ENCODE measurements at regions not wholly inside any gene's neighbourhood (a gene's known extent, or its start where the extent isn't known, plus 50 kb on each side); places are given as distances from the start of the nearest gene placed in this dataset.

DNA sequence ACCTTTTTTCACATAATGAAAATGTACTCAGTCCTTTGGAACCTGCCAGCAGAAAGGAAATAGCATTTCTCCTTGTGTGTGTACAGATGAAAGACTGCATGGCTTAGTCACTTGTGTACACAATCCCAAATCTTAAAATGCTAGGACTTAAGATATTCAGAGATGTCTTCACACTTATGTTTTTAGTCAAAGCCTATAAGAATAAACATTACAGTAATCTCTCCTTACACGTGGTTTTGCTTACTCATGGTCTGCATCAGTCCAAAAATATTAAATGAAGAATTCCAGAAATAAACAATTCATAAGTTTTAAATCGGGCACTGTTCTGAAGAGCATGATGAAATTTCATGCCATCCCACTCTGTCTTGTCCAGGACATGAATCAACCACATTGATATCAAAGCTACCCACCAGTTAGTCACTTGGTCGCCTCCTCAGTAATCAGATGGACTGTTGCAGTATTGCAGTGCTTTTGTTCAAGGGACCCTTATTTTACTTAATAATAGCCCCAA is 75.7 kb upstream of the RRP15 start (continued):
- TF ChIP-seq, protein P1, sequence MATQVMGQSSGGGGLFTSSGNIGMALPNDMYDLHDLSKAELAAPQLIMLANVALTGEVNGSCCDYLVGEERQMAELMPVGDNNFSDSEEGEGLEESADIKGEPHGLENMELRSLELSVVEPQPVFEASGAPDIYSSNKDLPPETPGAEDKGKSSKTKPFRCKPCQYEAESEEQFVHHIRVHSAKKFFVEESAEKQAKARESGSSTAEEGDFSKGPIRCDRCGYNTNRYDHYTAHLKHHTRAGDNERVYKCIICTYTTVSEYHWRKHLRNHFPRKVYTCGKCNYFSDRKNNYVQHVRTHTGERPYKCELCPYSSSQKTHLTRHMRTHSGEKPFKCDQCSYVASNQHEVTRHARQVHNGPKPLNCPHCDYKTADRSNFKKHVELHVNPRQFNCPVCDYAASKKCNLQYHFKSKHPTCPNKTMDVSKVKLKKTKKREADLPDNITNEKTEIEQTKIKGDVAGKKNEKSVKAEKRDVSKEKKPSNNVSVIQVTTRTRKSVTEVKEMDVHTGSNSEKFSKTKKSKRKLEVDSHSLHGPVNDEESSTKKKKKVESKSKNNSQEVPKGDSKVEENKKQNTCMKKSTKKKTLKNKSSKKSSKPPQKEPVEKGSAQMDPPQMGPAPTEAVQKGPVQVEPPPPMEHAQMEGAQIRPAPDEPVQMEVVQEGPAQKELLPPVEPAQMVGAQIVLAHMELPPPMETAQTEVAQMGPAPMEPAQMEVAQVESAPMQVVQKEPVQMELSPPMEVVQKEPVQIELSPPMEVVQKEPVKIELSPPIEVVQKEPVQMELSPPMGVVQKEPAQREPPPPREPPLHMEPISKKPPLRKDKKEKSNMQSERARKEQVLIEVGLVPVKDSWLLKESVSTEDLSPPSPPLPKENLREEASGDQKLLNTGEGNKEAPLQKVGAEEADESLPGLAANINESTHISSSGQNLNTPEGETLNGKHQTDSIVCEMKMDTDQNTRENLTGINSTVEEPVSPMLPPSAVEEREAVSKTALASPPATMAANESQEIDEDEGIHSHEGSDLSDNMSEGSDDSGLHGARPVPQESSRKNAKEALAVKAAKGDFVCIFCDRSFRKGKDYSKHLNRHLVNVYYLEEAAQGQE (IDR thresholded peaks at IDR 0.05) = no peak
- TF ChIP-seq NR2F2 (IDR thresholded peaks at IDR 0.05) = no peak

- Histone ChIP-seq H3K27ac (ENCODE audit: low read depth in 1 of 2, low read length in 2 of 2) (no peak overlapping the region), H3K4me1 (ENCODE audit: control insufficient read depth in 4 of 4, insufficient read depth in 4 of 4, low read length in 3 of 4) (no peaks in the 10 kb centered on the region), H3K9me3 (ENCODE audit: control insufficient read depth in 4 of 4, low read length in 3 of 4) (no peaks in the 10 kb centered on the region), H3K4me3 (ENCODE audit: low read depth in 1 of 3, low read length in 3 of 3) (no peak overlapping the region), H3K27me3 (ENCODE audit: control insufficient read depth in 4 of 4, insufficient read depth in 4 of 4, low read length in 3 of 4) (peaks cover 0 to 4% (median 0%) of the 10 kb centered on the region in 4 donors), H3K36me3 (ENCODE audit: control insufficient read depth in 4 of 4, insufficient read depth in 3 of 4, low read depth in 1 of 4, low read length in 3 of 4) (no peaks in the 10 kb centered on the region), H3K9ac (ENCODE audit: low read depth in 1 of 2, low read length in 2 of 2) (no peak overlapping the region)
- DNase-seq (ENCODE audit: low spot score) = no peak
- TF ChIP-seq HNF4G (IDR thresholded peaks at IDR 0.05) = no peak
- TF ChIP-seq EGR1 (IDR thresholded peaks at IDR 0.05; ENCODE audit: low read depth in 2 of 2) = no peak
- TF ChIP-seq FOXA2 (IDR thresholded peaks at IDR 0.05) = no peak
- no peak for TF ChIP-seq NR2F2 (IDR thresholded peaks at IDR 0.05)
- TF ChIP-seq, protein P1 (IDR thresholded peaks at IDR 0.05) = no peak
- TF ChIP-seq HNF4A (conservative IDR thresholded peaks at IDR 0.05) = no peak
- TF ChIP-seq, protein P2, sequence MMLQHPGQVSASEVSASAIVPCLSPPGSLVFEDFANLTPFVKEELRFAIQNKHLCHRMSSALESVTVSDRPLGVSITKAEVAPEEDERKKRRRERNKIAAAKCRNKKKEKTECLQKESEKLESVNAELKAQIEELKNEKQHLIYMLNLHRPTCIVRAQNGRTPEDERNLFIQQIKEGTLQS (IDR thresholded peaks at IDR 0.05) = no peak
- no peak for TF ChIP-seq JUND (IDR thresholded peaks at IDR 0.05)
- TF ChIP-seq SP1 (IDR thresholded peaks at IDR 0.05) = no peak
- no peak for TF ChIP-seq CTCF (IDR thresholded peaks at IDR 0.05; ENCODE audit: low read depth, low read length, missing input control)
- TF ChIP-seq GABPA (IDR thresholded peaks at IDR 0.05 in 1 of 2, conservative IDR thresholded peaks at IDR 0.05 in 1 of 2) = no peak
- TF ChIP-seq TAF1 (conservative IDR thresholded peaks at IDR 0.05) = no peak
- no peak for TF ChIP-seq YY1 (IDR thresholded peaks at IDR 0.05)
- no peak for TF ChIP-seq FOXA1 (IDR thresholded peaks at IDR 0.05)
- TF ChIP-seq, protein P3, sequence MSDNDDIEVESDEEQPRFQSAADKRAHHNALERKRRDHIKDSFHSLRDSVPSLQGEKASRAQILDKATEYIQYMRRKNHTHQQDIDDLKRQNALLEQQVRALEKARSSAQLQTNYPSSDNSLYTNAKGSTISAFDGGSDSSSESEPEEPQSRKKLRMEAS (IDR thresholded peaks at IDR 0.05) = no peak
- no peak for TF ChIP-seq RXRA (IDR thresholded peaks at IDR 0.05)
- TF ChIP-seq, protein P4, sequence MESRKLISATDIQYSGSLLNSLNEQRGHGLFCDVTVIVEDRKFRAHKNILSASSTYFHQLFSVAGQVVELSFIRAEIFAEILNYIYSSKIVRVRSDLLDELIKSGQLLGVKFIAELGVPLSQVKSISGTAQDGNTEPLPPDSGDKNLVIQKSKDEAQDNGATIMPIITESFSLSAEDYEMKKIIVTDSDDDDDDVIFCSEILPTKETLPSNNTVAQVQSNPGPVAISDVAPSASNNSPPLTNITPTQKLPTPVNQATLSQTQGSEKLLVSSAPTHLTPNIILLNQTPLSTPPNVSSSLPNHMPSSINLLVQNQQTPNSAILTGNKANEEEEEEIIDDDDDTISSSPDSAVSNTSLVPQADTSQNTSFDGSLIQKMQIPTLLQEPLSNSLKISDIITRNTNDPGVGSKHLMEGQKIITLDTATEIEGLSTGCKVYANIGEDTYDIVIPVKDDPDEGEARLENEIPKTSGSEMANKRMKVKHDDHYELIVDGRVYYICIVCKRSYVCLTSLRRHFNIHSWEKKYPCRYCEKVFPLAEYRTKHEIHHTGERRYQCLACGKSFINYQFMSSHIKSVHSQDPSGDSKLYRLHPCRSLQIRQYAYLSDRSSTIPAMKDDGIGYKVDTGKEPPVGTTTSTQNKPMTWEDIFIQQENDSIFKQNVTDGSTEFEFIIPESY (IDR thresholded peaks at IDR 0.05) = no peak
- TF ChIP-seq RAD21 (IDR thresholded peaks at IDR 0.05) = no peak
These were observed 73.9 kb upstream of the RRP15 start for GRCh38 chr1:218211241-218211640.

Measured in liver (tissue), 7 donors.